DND-41 (cell line): ENCODE measurements at regions not wholly inside any gene's neighbourhood (a gene's known extent, or its start where the extent isn't known, plus 50 kb on each side); places are given as distances from the start of the nearest gene placed in this dataset.

Experiments used
- ATAC-seq: fragments of 200-7000 bp; cut with Tn5 transposase; 3 replicates; pipeline ENCODE4 v1.9.1; 2021; ENCODE audit warnings: low read depth; ENCODE audit not compliant: insufficient read depth
- DNase-seq: peaks from one replicate; pipeline ENCODE4 v3.0.0-alpha.2; 2020
- H2AFZ ChIP-seq: 2 replicates; pipeline ENCODE4 v1.6.0; 2012; ENCODE audit warnings: low read depth, low read length
- H3K27ac ChIP-seq: 2 replicates; pipeline ENCODE4 v1.5.1; 2012; ENCODE audit warnings: low read length, inconsistent platforms
- H3K27me3 ChIP-seq: fragments of 200-600 bp; sonication (generic); 2 replicates; pipeline ENCODE4 v1.6.0; 2012; ENCODE audit warnings: low read length, mild to moderate bottlenecking, inconsistent platforms; ENCODE audit not compliant: insufficient read depth, poor library complexity
- H3K36me3 ChIP-seq: 2 replicates; pipeline ENCODE4 v1.5.1; 2012; ENCODE audit warnings: low read length, inconsistent platforms; ENCODE audit not compliant: insufficient read depth
- H3K4me1 ChIP-seq: 2 replicates; pipeline ENCODE4 v1.5.1; 2012; ENCODE audit warnings: mild to moderate bottlenecking, low read length; ENCODE audit not compliant: insufficient read depth
- H3K4me2 ChIP-seq: 2 replicates; pipeline ENCODE4 v1.6.0; 2012; ENCODE audit warnings: mild to moderate bottlenecking, moderate library complexity, low read length, inconsistent platforms; ENCODE audit not compliant: insufficient read depth
- H3K4me3 ChIP-seq, 2 experiments: fragments of 200-600 bp in 1 of 2; shearing (Covaris generic) in 1 of 2; 2 replicates each; pipeline ENCODE4 v1.5.1; 2012 to 2016; ENCODE audit warnings: inconsistent platforms in 2 of 2, low read length in 2 of 2, mild to moderate bottlenecking in 2 of 2, low read depth in 1 of 2, moderate library complexity in 1 of 2
- H3K79me2 ChIP-seq: 2 replicates; pipeline ENCODE4 v1.6.0; 2012; ENCODE audit warnings: low read length, inconsistent platforms; ENCODE audit not compliant: insufficient read depth
- H3K9ac ChIP-seq: 2 replicates; pipeline ENCODE4 v1.6.0; 2012; ENCODE audit warnings: low read depth, mild to moderate bottlenecking, inconsistent platforms, low read length, moderate library complexity
- H3K9me3 ChIP-seq: 2 replicates; pipeline ENCODE4 v1.5.1; 2012; ENCODE audit warnings: low read length, moderate library complexity, mild to moderate bottlenecking, inconsistent platforms; ENCODE audit not compliant: insufficient read depth, severe bottlenecking
- H4K20me1 ChIP-seq: 2 replicates; pipeline ENCODE4 v1.6.0; 2012; ENCODE audit warnings: low read length; ENCODE audit not compliant: insufficient read depth
- EZH2 ChIP-seq: IDR thresholded peaks from 3 replicates; pipeline ENCODE4 v1.6.1; 2012; ENCODE audit warnings: borderline replicate concordance, low read depth, mild to moderate bottlenecking, moderate library complexity, low read length, inconsistent platforms; ENCODE audit not compliant: severe bottlenecking
- TF ChIP-seq, protein P1 (sequence below): IDR thresholded peaks from 2 replicates; pipeline ENCODE4 v1.5.1; 2012; ENCODE audit warnings: borderline replicate concordance, low read length, moderate library complexity, mild to moderate bottlenecking; ENCODE audit not compliant: poor library complexity, severe bottlenecking; ENCODE audit errors: extremely low read depth

DNA sequence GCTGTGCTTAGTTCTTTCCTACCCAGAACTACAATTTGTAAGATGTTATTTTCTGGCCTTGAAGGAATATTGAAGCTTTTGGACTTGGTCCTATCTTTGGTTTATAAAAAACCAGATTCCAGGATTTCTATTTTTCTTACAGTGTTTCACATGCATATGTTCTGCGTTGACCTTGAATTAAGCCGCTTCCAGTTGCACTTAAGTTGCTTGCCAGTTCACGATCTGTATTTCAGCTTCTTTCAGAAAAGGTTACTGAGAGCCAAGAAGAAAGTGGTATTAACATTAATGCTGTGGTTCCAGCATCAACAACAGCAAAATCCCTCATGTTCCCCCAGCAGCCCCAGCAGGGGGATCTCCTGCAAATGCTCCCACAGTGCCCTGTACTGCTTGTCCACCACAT, 156.4 kb upstream of the ADAMTS16 start:
- Histone ChIP-seq H3K27ac (no peak overlapping the region), H2AFZ (no peak overlapping the region), H3K9me3 (no peaks in the 10 kb centered on the region), H3K4me2 (no peak overlapping the region), H3K9ac (no peak overlapping the region), H3K4me3 (no peak overlapping the region), H3K4me1 (no peaks in the 10 kb centered on the region), H3K79me2 (no peaks in the 10 kb centered on the region), H4K20me1 (no peaks in the 10 kb centered on the region), H3K36me3 (no peaks in the 10 kb centered on the region), H3K27me3 (peaks cover 32% of the 10 kb centered on the region)
- no peak for TF ChIP-seq EZH2
- TF ChIP-seq, protein P1, sequence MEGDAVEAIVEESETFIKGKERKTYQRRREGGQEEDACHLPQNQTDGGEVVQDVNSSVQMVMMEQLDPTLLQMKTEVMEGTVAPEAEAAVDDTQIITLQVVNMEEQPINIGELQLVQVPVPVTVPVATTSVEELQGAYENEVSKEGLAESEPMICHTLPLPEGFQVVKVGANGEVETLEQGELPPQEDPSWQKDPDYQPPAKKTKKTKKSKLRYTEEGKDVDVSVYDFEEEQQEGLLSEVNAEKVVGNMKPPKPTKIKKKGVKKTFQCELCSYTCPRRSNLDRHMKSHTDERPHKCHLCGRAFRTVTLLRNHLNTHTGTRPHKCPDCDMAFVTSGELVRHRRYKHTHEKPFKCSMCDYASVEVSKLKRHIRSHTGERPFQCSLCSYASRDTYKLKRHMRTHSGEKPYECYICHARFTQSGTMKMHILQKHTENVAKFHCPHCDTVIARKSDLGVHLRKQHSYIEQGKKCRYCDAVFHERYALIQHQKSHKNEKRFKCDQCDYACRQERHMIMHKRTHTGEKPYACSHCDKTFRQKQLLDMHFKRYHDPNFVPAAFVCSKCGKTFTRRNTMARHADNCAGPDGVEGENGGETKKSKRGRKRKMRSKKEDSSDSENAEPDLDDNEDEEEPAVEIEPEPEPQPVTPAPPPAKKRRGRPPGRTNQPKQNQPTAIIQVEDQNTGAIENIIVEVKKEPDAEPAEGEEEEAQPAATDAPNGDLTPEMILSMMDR, result no peak
- no peak for ATAC-seq
- DNase-seq, result no peak

GRCh38 chr5:4984461-4984860, 155.7 kb upstream of the ADAMTS16 start:
- Histone ChIP-seq H2AFZ (no peak overlapping the region), H3K4me1 (no peaks in the 10 kb centered on the region), H3K36me3 (no peaks in the 10 kb centered on the region), H3K4me2 (no peak overlapping the region), H3K27ac (no peak overlapping the region), H3K27me3 (peaks cover 32% of the 10 kb centered on the region), H4K20me1 (no peaks in the 10 kb centered on the region), H3K79me2 (no peaks in the 10 kb centered on the region), H3K9me3 (no peaks in the 10 kb centered on the region), H3K4me3 (no peak overlapping the region), H3K9ac (no peak overlapping the region)
- DNase-seq (no peak), ATAC-seq (no peak)
- no peak for TF ChIP-seq EZH2
- TF ChIP-seq, protein P1, result no peak

- TF ChIP-seq, protein P1, result no peak
- no peak for TF ChIP-seq EZH2
Measured at GRCh38 chr5:4987431-4987830, 152.7 kb upstream of the ADAMTS16 start.

DNA sequence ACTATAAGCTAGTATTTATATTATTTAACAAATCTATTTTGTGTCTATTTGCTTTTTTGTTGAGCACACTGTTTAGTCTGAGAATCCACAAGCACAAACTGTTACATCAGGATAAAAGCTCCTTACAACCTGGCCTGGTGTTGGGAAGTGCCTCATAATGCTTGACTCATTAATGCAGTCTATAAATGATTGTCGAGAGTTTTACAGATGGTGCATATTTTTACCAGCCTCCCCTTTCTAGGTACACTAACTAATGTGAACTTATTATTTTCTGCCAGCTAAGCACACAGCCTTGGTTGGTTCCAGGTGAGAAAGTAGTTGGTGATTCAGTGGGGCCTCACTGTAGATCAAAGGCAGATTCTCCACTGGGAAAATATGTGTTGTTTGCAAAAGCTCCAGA, 151.0 kb upstream of the ADAMTS16 start:
- no peak overlapping the region for H2AFZ ChIP-seq
- H3K36me3 ChIP-seq, result no peaks in the 10 kb centered on the region
- no peak overlapping the region for H3K4me2 ChIP-seq
- no peak overlapping the region for H3K4me3 ChIP-seq
- no peaks in the 10 kb centered on the region for H3K79me2 ChIP-seq
- no peaks in the 10 kb centered on the region for H3K9me3 ChIP-seq
- ATAC-seq (no peak), DNase-seq (no peak)
- no peak overlapping the region for H3K9ac ChIP-seq
- H3K27ac ChIP-seq, result no peak overlapping the region
- peaks cover 5% of the 10 kb centered on the region; the same call in 1 of the 2 replicates for H3K4me1 ChIP-seq
- no peak for TF ChIP-seq EZH2
- TF ChIP-seq, protein P1, result no peak
- H3K27me3 ChIP-seq, result peaks cover 36% of the 10 kb centered on the region
- H4K20me1 ChIP-seq, result no peaks in the 10 kb centered on the region

More at GRCh38 chr5:4987431-4987830, 152.7 kb upstream of the ADAMTS16 start:
- H3K79me2 ChIP-seq, result no peaks in the 10 kb centered on the region
- H3K9me3 ChIP-seq, result no peaks in the 10 kb centered on the region
- H3K36me3 ChIP-seq, result no peaks in the 10 kb centered on the region
- ATAC-seq (no peak), DNase-seq (no peak)
- no peak overlapping the region for H3K9ac ChIP-seq
- no peak overlapping the region for H3K4me3 ChIP-seq
- peaks cover 31% of the 10 kb centered on the region for H3K27me3 ChIP-seq
- H3K4me2 ChIP-seq, result no peak overlapping the region
- no peaks in the 10 kb centered on the region for H4K20me1 ChIP-seq
- H3K4me1 ChIP-seq, result peaks cover 5% of the 10 kb centered on the region; the same call in 1 of the 2 replicates
- no peak overlapping the region for H2AFZ ChIP-seq
- H3K27ac ChIP-seq, result no peak overlapping the region
